NCI-H460 (cell line): ENCODE measurements at regions not wholly inside any gene's neighbourhood (a gene's known extent, or its start where the extent isn't known, plus 50 kb on each side); places are given as distances from the start of the nearest gene placed in this dataset.

Experiments used
- DNase-seq: peaks from one replicate; pipeline ENCODE4 v3.0.0-alpha.2; 2016; ENCODE audit warnings: low read depth; ENCODE audit errors: extremely low read depth

DNA sequence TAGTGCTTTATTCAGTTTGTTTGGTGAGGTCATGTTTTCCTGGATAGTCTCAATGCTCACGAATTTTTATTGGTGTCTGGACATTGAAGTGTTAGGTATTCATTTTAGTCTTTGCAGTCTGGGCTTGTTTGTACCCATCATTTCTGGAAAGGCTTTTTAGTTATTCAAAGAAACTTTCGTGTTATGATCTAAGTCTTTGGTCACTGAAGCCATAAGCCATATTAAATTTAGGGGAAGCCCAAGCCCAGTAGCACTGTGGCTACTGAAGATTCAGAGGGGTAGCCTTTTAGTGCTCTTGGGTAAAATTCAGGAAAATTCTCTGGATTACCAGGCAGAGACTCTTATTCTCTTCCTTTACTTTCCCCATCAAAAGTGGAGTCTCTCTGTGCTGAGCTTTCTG, 56.2 kb upstream of the PEX5L start:
- DNase-seq, result no peak

DNA sequence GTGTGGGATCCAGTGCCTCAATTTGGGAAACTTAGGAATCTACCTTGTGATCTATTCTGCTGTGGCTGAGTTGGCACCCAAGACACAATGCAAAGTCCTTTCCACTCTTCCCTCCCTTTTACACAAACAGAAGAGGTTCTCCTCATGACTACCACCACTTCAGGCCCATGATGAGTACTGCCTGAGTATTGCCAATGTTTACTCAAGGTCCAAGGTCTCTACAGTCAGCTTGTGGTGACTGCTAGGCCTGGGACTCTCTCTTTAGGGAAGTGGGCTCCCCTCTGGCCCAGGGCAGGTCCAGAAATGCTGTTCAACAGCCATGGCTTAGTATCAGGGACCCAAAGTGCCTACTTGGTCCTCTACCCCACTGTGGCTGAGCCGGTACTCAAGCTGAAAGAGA, 56.8 kb upstream of the PEX5L start:
- no peak for DNase-seq

DNA sequence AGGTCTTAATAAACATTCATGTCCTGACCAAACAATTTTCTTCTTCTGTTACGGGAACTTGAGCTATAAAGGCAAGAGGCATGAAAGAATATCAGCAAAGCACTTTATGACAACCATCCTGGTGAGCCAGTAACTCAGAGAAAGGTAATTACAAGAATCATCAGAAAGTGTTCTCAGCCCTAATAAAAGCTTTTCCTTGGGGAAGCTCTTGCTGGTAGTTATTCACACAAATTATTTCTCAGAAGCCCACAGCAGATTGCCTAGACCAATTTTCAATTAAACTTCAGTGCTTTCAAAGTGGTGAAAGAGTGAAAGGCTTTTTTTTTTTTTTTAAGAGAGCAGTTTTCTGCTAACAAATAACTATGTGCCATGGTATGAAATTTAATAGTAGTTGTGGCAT, 60.9 kb upstream of the PEX5L start:
- no peak for DNase-seq

DNA sequence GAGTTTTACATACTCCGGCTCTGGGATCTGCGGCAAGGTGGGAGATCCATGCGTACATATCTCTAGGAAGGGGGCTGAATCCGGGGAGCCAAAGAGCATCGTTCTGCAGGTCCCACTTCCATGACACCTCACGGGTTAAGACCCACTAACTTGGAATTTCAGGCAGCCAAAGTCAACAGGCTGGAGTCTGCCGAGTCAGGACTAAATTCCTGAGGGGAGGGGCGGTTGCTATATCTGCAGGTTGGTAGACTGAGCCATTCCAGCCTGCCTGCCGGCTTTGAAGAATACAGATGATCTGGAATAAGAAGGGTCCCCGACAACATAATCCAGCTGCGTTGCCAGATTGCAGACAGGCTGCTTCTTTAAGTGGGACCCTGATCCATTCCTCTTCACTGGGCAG, 65.4 kb upstream of the PEX5L start:
- DNase-seq, result no peak

DNA sequence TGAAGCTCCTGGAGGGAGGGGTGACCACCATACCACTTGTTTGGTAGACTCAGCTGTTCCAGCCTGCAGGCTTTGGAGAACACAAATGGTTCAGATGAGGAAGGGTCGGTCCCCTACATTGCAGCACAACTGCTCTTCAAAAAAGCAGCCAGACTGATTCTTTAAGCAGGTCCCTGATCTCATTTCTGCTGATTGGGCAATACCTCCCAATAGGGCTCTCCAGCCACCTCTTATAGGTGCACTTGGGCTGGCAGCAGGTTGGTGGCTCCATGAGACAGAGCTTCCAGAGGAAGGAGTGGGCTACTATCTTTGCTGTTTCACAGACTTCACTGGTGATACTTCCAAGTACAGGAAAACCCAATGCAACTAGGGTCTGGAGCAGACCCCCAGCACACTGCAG, 65.9 kb upstream of the PEX5L start:
- DNase-seq, result no peak

DNA sequence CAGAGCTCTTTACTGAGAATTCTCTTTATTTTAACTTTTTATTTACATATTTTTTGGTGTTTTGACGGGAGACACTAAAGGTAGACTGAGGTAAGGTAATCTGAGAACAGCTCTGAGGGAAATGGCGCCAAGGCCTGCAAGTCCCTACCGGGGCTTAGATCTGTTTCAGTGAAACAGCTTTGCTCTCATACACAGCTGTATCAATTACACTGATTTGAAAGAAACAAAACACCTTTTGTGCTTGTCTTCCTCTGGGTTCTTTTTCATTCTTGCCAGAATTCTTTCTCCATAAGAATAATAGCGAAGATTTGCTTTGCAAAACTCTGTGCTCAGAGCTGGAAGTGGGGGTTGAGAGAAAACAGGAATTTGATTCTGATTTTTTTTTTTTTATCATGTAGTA, 79.5 kb upstream of the PEX5L start:
- DNase-seq, result no peak

DNA sequence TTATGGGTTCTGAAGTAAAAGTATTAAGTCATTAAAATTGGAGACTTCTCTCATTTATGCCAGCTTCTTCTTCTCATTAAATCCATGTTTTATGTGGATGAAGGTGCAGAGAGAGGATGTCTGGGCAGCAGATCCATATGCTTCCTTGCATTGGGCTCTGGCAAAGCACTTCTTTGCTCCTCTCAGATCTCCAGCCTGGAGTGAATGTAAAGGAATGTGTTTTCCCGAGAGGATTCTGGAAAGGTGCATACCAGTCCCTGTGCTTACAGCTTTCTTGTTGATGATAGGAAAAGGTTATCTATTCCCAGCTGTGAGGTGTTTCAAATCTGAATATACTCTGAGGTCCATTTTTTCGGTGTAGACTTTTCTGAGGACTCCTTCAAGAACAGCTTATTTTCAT, 79.9 kb upstream of the PEX5L start:
- no peak for DNase-seq

DNA sequence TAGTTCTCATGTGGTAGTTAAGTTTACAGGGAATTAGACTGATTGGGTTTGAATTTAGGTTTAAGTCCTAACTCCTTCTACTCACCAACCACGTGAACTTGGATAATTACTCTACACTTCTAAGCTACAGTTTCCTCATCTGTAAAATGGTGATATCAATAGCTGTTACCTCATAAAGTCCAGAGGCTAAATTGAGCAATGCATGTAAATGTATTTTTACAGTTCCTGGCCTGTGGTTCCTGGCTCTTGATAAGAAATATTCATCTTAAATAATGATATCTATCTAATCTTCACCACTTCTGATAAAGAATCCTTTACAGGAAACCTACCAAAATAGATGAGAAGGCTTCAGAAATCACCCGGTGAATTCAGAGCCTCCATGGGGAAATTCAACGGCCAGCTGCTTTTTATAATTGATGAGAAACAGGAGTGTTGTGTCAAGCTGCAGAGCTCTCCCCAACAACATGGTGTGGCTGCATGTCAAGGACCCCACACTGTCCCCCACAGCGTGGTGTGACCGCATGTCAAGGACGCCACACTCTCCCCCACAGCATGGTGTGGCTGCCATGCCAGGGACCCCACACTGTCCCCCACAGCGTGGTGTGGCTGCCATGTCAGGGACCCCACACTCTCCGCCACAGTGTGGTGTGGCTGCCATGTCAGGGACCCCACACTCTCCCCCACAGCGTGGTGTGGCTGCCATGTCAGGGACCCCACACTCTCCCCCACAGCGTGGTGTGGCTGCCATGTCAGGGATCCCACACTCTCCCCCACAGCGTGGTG, 80.8 kb upstream of the PEX5L start:
- no peak for DNase-seq

DNA sequence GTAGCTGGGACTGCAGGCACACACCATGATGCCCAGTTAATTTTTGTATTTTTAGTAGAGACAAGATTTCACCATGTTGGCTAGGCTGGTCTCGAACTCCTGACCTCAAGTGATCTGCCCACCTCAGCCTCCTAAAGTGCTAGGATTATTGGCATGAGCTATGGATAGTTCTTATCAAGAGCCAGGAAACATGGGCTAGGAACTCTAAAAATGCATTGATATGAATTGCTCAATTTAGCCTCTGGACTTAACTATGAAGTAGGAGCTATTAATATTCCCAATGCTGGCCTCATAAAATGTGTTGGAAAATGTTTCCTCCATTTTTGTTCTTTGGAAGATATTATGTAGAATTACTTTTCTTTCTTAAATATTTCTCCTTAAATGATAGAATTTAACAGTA, 82.8 kb upstream of the PEX5L start:
- no peak for DNase-seq

DNA sequence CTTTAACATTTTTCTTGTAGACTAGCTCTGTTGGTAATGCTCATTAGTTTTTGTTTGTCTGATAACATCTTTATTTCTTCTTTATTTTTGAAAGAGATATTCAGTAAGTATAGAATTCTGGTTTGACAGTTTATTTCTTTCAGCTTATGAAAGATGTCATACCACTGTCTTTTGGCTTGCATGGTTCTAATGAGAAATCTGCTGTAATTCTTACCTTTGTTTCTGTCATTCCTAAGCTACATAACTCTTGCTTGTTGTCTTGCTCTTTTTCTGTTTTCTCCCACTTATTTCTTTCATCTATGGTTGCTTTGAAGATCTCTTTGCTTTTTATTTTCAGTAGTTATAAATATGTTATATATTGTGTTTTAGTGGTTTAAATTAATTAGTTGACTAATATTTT, 87.2 kb upstream of the PEX5L start:
- no peak for DNase-seq

DNA sequence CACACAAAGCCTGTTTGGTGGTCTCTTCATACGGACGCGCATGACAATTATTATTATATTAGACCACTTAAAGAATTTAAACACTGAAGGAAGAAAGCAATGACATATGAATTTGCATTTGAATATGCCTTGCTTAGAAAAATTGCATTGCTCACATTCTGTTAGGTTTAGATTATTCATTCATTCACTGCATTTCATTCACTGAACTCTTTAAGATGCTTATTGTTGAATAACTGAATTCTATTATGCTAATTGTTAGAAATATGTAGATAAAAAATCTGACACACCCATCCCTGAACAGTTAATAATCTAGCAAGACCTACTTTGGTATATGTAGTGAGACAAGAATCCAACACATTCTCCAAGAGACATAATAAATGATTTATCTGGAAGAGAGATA, 94.4 kb upstream of the PEX5L start:
- DNase-seq, result no peak

DNA sequence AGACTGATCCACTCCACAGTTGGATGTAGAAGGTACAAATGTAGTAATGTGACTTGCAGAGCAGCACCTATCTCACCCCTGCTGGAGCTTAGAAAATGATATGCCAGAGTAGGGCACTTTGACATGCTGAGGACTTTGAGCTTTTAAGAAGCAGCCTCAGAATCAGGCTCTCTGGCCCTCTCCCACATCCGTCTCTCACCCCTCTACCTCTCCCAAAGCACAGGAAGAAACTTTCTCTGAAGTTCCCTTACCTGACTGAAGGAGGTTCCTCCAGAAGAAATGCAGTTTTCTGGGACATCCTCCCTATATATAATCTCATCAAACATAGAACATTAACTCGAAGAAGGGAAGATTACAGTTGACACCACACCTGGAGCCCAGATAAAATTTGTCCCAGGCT, 98.4 kb upstream of the PEX5L start:
- no peak for DNase-seq

DNA sequence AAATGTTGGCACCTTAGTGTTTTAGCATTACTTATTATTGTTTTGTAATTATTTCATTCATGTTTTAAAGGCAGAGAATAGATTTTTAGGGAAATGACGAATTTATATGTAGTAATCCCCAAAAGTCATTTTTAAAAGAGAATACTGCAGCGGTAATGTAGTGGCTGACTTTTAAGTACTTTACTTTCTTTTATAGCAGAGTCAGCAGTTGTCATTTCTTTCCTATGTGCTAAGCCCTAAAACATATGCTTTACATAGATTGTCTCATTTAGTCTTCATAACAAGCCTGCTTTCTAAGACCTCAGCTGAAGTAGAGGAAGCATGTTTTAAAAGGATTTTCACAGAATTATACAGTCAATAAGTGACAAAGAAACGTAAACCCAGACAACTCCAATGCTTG, 102.1 kb upstream of the PEX5L start:
- DNase-seq, result no peak

DNA sequence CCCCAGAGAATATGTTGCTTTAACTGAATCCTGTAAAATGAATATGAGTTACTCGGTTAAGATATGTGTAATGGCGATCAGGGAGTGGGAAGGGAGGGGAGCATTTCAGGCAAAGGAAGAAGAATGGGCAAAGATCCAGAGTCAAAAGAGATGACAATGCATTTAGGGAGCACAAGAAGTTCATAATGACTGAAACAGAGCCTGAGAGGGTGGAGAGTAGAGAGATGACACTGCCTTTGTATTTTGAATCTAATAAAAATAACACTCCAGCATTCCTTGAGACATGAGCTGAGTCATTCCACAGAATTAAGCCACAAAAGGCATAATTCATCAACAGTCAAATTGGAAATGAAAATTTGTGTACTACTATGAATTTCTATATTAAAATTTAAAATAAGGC, 105.3 kb upstream of the PEX5L start:
- no peak for DNase-seq

DNA sequence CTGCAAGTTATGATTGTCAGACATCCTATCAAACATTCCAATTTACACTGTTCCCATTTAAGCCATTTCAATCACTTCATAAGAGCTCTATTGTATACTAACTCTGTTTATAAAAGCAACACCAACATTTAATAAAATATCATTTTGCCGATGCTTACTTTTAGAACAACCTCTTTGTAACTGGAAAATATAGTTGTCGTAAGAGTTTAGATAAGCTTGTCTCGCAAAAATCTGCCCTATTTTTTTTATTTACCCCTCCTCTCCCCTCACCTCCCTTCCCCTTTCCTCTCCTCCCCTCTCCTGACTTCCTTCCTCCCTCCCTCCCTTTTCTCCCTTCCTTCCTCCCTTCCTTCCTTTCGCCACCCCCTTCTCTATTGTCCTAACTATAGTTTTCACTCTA, 105.7 kb upstream of the PEX5L start:
- no peak for DNase-seq

DNA sequence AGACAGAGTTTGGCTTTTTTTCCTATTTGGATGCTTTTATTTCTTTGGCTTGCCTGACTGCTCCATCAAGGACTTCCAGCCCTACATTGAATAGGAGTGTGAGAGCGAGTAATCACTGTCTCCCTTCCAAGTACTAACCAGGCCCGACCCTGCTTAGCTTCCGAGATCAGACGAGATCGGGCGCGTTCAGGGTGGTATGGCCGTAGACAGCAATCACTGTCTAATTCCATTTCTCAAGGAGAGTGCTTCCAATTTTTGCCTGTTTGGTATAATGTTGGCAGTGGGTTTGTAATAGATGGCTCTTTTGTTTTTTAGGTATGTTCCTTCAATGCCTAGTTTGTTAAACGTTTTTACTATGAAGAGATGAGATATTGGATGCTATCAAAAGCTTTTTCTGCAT, 125.0 kb upstream of the PEX5L start:
- DNase-seq, result no peak

DNA sequence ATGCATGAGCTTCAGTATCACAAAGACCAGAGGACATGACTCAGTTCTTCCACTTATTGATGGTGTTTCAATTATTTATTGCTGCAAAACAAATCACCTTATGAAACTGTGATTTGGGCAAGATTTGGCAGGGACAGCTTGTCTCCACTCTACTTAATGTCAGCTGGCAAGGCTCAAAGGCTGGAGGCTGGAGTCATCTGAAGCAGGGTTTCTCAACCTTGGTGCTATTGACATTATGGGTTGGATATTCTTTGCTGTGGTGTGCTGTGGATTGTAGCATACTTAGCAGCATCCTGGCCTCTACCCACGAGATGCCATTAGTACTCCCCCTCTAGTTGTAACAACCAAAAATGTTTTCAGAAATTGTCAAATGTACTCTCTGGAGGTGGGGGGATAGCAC, 138.8 kb upstream of the PEX5L start:
- DNase-seq, result no peak

DNA sequence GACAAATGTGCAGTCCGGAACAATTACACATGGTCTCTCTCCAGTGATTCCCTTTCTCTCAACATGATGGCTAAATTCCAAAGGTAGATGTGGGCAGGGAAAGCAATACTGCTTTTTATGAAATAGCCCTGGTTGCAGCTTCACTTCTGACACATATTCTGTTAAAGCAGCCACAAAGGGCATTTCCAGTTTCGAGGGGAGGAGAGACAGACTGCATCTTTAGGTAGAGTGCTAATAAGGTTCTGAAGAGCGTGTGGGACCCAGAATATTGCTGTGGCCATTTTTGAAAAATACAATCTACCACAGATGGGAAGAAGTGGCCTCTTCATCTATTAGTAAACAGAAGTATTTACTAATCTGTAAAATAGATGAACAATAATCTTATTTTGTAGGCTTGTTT, 139.3 kb upstream of the PEX5L start:
- DNase-seq, result no peak

DNA sequence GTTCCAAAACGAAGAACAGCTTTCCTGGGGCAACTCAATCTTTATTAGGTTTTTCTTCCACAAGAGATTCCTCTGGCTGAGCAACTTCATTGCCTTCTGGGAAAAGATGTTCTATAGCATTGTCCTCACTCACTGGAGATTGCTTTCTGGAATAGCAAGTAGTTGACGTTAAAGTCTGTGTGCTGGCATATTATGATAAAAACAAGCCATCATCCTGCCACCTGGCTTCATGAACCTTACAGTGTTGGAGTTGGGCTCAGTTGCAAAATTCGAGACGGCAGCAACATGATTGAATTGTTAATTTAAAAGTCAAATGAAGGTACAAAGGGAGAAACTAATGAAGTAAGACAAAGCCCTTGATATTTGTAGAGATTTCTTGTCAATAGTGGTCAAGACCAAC, 140.5 kb upstream of the PEX5L start:
- no peak for DNase-seq

DNA sequence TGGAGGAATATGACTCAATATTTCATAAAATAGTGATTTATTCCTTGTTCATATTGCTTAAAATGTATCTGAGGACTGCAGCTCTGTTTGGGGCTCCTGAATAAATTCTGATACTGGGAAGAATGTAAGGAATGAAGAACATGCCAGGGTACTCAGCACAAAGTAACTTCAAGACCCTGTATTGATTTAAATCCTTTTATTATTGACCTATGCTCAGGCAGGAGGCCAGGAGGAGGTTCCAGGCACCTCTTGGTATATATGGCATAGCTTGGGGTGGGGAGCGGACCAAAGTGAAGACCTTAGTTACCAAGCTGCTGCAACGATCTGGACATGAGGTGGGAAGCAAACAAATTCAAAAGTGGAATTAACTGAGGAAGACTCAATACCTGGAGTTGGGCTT, 142.8 kb upstream of the PEX5L start:
- DNase-seq, result no peak

DNA sequence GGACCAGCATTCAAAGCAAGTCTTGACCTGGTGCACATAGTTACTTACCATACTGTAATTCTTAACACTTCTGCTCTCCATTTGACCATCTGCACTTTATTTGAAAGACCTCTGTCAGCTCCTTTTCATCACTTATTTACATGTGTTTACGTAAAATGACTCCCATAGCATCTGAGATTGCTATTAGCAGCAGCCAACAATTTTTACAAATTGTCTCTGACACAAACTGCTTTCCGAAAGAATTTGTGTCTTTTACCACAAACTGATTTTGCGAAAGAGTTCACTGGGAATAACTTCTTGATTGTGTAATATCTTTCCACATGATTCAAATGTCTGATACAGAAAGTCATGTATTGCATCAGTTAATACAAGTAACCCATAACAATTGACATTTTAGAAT, 144.1 kb upstream of the PEX5L start:
- no peak for DNase-seq

DNA sequence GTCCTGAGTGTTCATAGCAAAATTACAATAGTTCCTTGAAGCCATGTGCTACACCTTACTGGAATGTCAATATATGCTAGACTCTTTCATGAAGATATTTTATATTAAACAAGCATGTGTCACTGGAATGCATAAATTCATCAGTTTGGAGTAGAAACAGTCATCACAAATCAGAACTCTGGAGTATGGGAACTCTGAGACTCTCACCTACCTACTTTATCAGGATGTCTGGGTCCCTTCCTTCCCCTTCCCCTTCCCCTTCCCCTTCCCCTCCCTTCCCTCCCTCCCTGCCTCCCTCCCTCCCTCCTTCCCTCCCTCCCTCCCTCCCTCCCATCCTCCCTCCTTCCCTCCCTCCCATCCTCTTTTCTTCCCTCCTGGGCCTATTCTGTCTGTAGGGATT, 144.7 kb upstream of the PEX5L start:
- DNase-seq, result no peak

DNA sequence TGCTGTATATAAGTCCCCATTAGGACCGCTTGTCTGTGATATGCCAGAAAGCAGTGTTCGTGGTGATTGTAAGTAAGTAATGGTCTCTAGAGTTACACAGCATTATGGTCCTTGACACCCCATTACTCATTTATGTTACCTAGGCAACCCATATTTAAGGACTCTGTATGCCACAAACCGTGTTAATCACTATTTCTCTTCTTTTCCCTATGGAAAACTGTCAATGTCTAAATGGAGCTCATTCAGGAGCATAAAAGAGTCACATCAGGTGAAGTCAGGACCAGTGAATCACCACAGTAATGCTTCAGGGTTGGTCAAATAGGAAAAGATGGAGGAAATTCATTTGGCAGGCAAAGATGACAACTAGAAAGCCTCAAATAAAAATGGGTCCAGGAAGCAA, 146.6 kb upstream of the PEX5L start:
- no peak for DNase-seq
